Neural progenitor cell (in vitro differentiated cells): ENCODE measurements at regions not wholly inside any gene's neighbourhood (a gene's known extent, or its start where the extent isn't known, plus 50 kb on each side); places are given as distances from the start of the nearest gene placed in this dataset.

Experiments
- EZH2 ChIP-seq: fragments of 200-600 bp; sonication (generic); IDR thresholded peaks from 2 replicates; pipeline ENCODE4 v1.6.1; 2017; ENCODE audit warnings: antibody characterized with exemption, mild to moderate bottlenecking, moderate library complexity
- EZH2phosphoT487 ChIP-seq: fragments of 200-600 bp; sonication (generic); IDR thresholded peaks from 2 replicates; pipeline ENCODE4 v1.6.1; 2017; ENCODE audit warnings: antibody characterized with exemption
- TF ChIP-seq, protein P1 (sequence below): fragments of 200-600 bp; sonication (generic); IDR thresholded peaks from 2 replicates; pipeline ENCODE4 v1.5.1; 2017; ENCODE audit warnings: antibody characterized with exemption, mild to moderate bottlenecking

DNA sequence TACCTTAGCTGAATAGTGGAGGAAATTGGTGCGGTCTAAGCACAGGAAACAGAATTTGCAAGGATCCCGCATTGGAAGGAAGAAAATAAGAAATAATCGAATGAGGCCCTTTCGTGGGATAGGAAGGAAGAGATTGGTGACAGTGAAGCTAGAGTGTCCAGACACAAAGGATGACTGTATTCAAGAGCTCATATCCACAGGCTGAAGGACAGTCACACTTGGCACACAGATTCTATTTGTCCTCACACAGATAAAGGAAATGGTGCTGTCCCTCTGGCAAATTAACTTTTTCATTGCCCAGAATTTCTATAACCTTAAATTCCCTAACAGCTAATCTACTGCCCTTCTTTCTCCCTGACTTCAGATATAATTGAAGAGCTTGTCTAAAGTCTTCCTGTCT, 2188.9 kb upstream of the TENM3 start:
- TF ChIP-seq, protein P1, sequence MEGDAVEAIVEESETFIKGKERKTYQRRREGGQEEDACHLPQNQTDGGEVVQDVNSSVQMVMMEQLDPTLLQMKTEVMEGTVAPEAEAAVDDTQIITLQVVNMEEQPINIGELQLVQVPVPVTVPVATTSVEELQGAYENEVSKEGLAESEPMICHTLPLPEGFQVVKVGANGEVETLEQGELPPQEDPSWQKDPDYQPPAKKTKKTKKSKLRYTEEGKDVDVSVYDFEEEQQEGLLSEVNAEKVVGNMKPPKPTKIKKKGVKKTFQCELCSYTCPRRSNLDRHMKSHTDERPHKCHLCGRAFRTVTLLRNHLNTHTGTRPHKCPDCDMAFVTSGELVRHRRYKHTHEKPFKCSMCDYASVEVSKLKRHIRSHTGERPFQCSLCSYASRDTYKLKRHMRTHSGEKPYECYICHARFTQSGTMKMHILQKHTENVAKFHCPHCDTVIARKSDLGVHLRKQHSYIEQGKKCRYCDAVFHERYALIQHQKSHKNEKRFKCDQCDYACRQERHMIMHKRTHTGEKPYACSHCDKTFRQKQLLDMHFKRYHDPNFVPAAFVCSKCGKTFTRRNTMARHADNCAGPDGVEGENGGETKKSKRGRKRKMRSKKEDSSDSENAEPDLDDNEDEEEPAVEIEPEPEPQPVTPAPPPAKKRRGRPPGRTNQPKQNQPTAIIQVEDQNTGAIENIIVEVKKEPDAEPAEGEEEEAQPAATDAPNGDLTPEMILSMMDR = no peak
- TF ChIP-seq EZH2 (no peak), EZH2phosphoT487 (no peak)
